HepG2 (cell line): ENCODE measurements at regions not wholly inside any gene's neighbourhood (a gene's known extent, or its start where the extent isn't known, plus 50 kb on each side); places are given as distances from the start of the nearest gene placed in this dataset.

Source experiments
- ATAC-seq: fragments of 200-7000 bp; cut with Tn5 transposase; 3 replicates; pipeline ENCODE4 v1.9.1; 2020; ENCODE audit warnings: mild to moderate bottlenecking, moderate library complexity
- BruUV-seq: library from RNA; stranded (reverse); fragments of 400-500 nt; replicated peaks from 2 replicates; lab custom pipeline; 2021; lab: Mats Ljungman, UMichigan
- CTCF ChIA-PET: fragments of 300-600 bp; formaldehyde crosslinking; extraction: SDS; loops from one replicate; lab custom pipeline; 2021; ENCODE audit warnings: low total read pairs, inconsistent platforms, low intra/inter-chr PET ratio; lab: Yijun Ruan, JAX
- POLR2A ChIA-PET: fragments of 350-600 bp; sonication (Branson Sonifier 250); formaldehyde crosslinking; loops from one replicate; lab custom pipeline; 2020; ENCODE audit warnings: antibody characterized with exemption, inconsistent platforms; lab: Yijun Ruan, JAX
- DNase-seq: peaks from one replicate; pipeline ENCODE4 v3.0.0-alpha.2; 2015; ENCODE audit warnings: low spot score
- FAIRE-seq: peaks from 3 replicates; lab custom pipeline; 2011; peaks lifted over from hg19 to GRCh38; lab: Jason Lieb, UNC
- H2AFZ ChIP-seq: one replicate; pipeline ENCODE4 v1.6.1; 2011; ENCODE audit warnings: low read length, inconsistent platforms
- H3K27ac ChIP-seq: fragments of 300-600 bp; 3 replicates; pipeline ENCODE4 v1.8.0; 2011; ENCODE audit warnings: mixed run types, mild to moderate bottlenecking, mixed read lengths, low read length, inconsistent platforms; ENCODE audit not compliant: insufficient read depth; ENCODE audit errors: extremely low read length
- H3K27me3 ChIP-seq, 2 experiments: fragments of 200-600 bp in 1 of 2; 2 replicates in 1 of 2; 3 replicates in 1 of 2; pipeline versions ENCODE4 v1.6.0 to v1.8.0; 2011; ENCODE audit warnings: low read length in 2 of 2, mild to moderate bottlenecking in 2 of 2, moderate library complexity in 2 of 2, inconsistent platforms in 1 of 2; ENCODE audit not compliant: insufficient read depth in 2 of 2, control insufficient read depth in 1 of 2
- H3K36me3 ChIP-seq, 2 experiments: fragments of 200-600 bp in 1 of 2; replicated peaks in 1 of 2; 2 replicates in 1 of 2; 3 replicates in 1 of 2; pipeline versions ENCODE4 v1.5.1 to v1.8.0; 2011; ENCODE audit warnings: low read length in 2 of 2, inconsistent platforms in 1 of 2; ENCODE audit not compliant: insufficient read depth in 2 of 2, control insufficient read depth in 1 of 2
- H3K4me1 ChIP-seq: 2 replicates; pipeline ENCODE4 v1.5.1; 2012; ENCODE audit warnings: low read length, inconsistent platforms; ENCODE audit not compliant: insufficient read depth
- H3K4me2 ChIP-seq: 2 replicates; pipeline ENCODE4 v1.6.0; 2011; ENCODE audit warnings: low read depth, low read length, inconsistent platforms
- H3K4me3 ChIP-seq, 3 experiments: fragments of 200-600 bp in 1 of 3; sonication (generic), shearing (Covaris generic) in 1 of 3; replicated peaks in 1 of 3; 2 replicates each; pipeline ENCODE4 v1.5.1; 2011 to 2016; ENCODE audit warnings: low read length in 3 of 3, inconsistent platforms in 2 of 3, low read depth in 2 of 3, mild to moderate bottlenecking in 2 of 3, control low read depth in 1 of 3, mixed read lengths in 1 of 3; ENCODE audit not compliant: insufficient read depth in 1 of 3
- H3K79me2 ChIP-seq: one replicate; pipeline ENCODE4 v1.6.1; 2011; ENCODE audit warnings: low read length, inconsistent platforms; ENCODE audit not compliant: insufficient read depth
- H3K9ac ChIP-seq: 2 replicates; pipeline ENCODE4 v1.6.0; 2011; ENCODE audit warnings: mild to moderate bottlenecking, low read depth, low read length, inconsistent platforms; ENCODE audit not compliant: insufficient read depth
- H3K9me3 ChIP-seq: 2 replicates; pipeline ENCODE4 v1.5.1; 2012; ENCODE audit warnings: mild to moderate bottlenecking, low read length
- H4K20me1 ChIP-seq: 2 replicates; pipeline ENCODE4 v1.6.0; 2011; ENCODE audit warnings: inconsistent platforms, mild to moderate bottlenecking, low read length, moderate library complexity; ENCODE audit not compliant: insufficient read depth
- ARNTL ChIP-seq: sonication (generic); formaldehyde crosslinking; IDR thresholded peaks from 2 replicates; pipeline ENCODE4 v1.4.0; 2020; ENCODE audit warnings: mild to moderate bottlenecking, missing genetic modification reagents
- EED ChIP-seq: sonication (generic); formaldehyde crosslinking; IDR thresholded peaks from 2 replicates; pipeline ENCODE4 v1.5.0; 2020; ENCODE audit warnings: mild to moderate bottlenecking, missing genetic modification reagents
- NONO ChIP-seq, 2 experiments: fragments of 450-650 bp in 1 of 2; sonication (generic) in 1 of 2; formaldehyde crosslinking in 1 of 2; IDR thresholded peaks in 1 of 2; conservative IDR thresholded peaks in 1 of 2; 2 replicates each; pipeline versions ENCODE4 v1.6.1 to v1.8.0; 2017 to 2022; ENCODE audit warnings: mild to moderate bottlenecking in 1 of 2, missing genetic modification reagents in 1 of 2, moderate library complexity in 1 of 2
- SKI ChIP-seq: fragments of 450-650 bp; IDR thresholded peaks from one replicate; pipeline ENCODE4 v1.6.1; 2018; ENCODE audit warnings: mild to moderate bottlenecking; ENCODE audit not compliant: partially characterized antibody
- SOX5 ChIP-seq: IDR thresholded peaks from 2 replicates; pipeline ENCODE4 v1.6.1; 2016; ENCODE audit warnings: borderline replicate concordance
- SPEN ChIP-seq: sonication (generic); formaldehyde crosslinking; IDR thresholded peaks from 2 replicates; pipeline ENCODE4 v1.5.1; 2020; ENCODE audit warnings: low read depth, mild to moderate bottlenecking, missing genetic modification reagents
- TMF1 ChIP-seq: sonication (generic); formaldehyde crosslinking; IDR thresholded peaks from 2 replicates; pipeline ENCODE4 v1.8.1; 2022; ENCODE audit warnings: low read depth, missing genetic modification reagents
- TP53 ChIP-seq: sonication (generic); formaldehyde crosslinking; conservative IDR thresholded peaks from 2 replicates; pipeline ENCODE4 v1.4.0; 2020; ENCODE audit warnings: missing genetic modification reagents
- ZBTB20 ChIP-seq: sonication (generic); formaldehyde crosslinking; IDR thresholded peaks from 2 replicates; pipeline ENCODE4 v1.8.1; 2023; ENCODE audit warnings: missing genetic modification reagents, low read depth, mild to moderate bottlenecking, borderline replicate concordance
- ZFY ChIP-seq: sonication (generic); formaldehyde crosslinking; IDR thresholded peaks from 2 replicates; pipeline ENCODE4 v1.4.0; 2020; ENCODE audit warnings: missing genetic modification reagents
- ZNF253 ChIP-seq: sonication (generic); formaldehyde crosslinking; IDR thresholded peaks from 2 replicates; pipeline ENCODE4 v1.8.0; 2022; ENCODE audit warnings: mild to moderate bottlenecking, missing genetic modification reagents, borderline replicate concordance
- ZNF547 ChIP-seq: sonication (generic); formaldehyde crosslinking; IDR thresholded peaks from 2 replicates; pipeline ENCODE4 v1.5.1; 2020; ENCODE audit warnings: mild to moderate bottlenecking, missing genetic modification reagents
- ZNF558 ChIP-seq: sonication (generic); formaldehyde crosslinking; IDR thresholded peaks from 2 replicates; pipeline ENCODE4 v1.9.0; 2022; ENCODE audit warnings: mild to moderate bottlenecking, missing genetic modification reagents, borderline replicate concordance
- ZNF572 ChIP-seq: sonication (generic); formaldehyde crosslinking; IDR thresholded peaks from 2 replicates; pipeline ENCODE4 v1.5.1; 2020; ENCODE audit warnings: mild to moderate bottlenecking, missing genetic modification reagents
- ZNF850 ChIP-seq: sonication (generic); formaldehyde crosslinking; conservative IDR thresholded peaks from 2 replicates; pipeline ENCODE4 v1.9.0; 2021; ENCODE audit warnings: mild to moderate bottlenecking, missing genetic modification reagents
- WGBS: methylation state at CpG from one replicate; pipeline ENCODE4 v1.1.6; 2017; ENCODE audit warnings: low lambda C conversion rate; 5-methylcytosine and 5-hydroxymethylcytosine counted together
- in situ Hi-C: cut with HindIII; loops from 2 replicates; pipeline ENCODE4 v1.10.0; 2017; ENCODE audit warnings: low pct_unique_long_range_greater_than_20kb; ENCODE audit not compliant: extremely low pct_ligation_motif_present
- intact Hi-C: fragments of 100-400 bp; cut with micrococcal nuclease; formaldehyde crosslinking; loops from one replicate; pipeline ENCODE4 v1.10.0; 2022; ENCODE audit not compliant: unreplicated experiment
- TF ChIP-seq, protein P1 (sequence below): IDR thresholded peaks from 2 replicates; pipeline ENCODE4 v1.6.1; 2016; ENCODE audit warnings: missing compliant biosample characterization, missing genetic modification reagents, borderline replicate concordance

DNA sequence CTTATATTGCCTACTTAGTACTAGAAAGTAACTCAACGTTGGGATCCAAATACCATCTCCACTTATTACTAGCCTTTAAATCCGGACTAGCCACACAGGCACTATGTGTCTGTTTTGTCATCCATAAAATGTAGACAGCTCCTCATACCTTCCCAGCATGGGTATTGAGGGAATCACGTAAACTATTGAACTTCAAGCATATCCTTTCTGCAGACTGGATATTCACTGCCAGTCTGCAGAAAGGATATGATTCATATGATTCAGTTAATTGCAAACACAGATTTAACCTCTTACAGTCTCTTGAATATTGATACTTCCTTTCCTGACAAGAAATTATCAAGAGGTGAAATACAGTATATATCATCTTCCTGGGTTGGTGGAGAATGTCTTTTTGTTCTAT, 186.0 kb downstream of the LEPR start:
- ATAC-seq, result no peak
- Histone ChIP-seq H3K9ac (no peak overlapping the region), H3K4me3 (no peak overlapping the region), H4K20me1 (no peaks in the 10 kb centered on the region), H3K27me3 (no peaks in the 10 kb centered on the region; a peak in 1 of 5 replicates), H3K27ac (no peak overlapping the region), H2AFZ (no peak overlapping the region), H3K4me1 (no peaks in the 10 kb centered on the region), H3K36me3 (no peaks in the 10 kb centered on the region), H3K4me2 (no peak overlapping the region), H3K9me3 (no peaks in the 10 kb centered on the region), H3K79me2 (no peaks in the 10 kb centered on the region)
- in situ Hi-C loops (no loop called here), intact Hi-C loops (no loop called here)
- no peak for DNase-seq
- FAIRE-seq, result no peak
- ChIA-PET POLR2A (no interaction called here), CTCF (no interaction called here)
- no TSS peak for BruUV-seq
- TF ChIP-seq, protein P1, sequence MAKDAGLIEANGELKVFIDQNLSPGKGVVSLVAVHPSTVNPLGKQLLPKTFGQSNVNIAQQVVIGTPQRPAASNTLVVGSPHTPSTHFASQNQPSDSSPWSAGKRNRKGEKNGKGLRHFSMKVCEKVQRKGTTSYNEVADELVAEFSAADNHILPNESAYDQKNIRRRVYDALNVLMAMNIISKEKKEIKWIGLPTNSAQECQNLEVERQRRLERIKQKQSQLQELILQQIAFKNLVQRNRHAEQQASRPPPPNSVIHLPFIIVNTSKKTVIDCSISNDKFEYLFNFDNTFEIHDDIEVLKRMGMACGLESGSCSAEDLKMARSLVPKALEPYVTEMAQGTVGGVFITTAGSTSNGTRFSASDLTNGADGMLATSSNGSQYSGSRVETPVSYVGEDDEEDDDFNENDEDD (CRISPR knock-in tag), result no peak
- TF ChIP-seq SPEN (CRISPR knock-in tag), result no peak
- TF ChIP-seq TMF1 (CRISPR knock-in tag), result no peak
- TF ChIP-seq ARNTL (CRISPR knock-in tag), result no peak
- no peak for TF ChIP-seq TP53 (CRISPR knock-in tag)
- no peak for TF ChIP-seq EED (CRISPR knock-in tag)
- no peak for TF ChIP-seq ZBTB20 (CRISPR knock-in tag)
- TF ChIP-seq ZFY (CRISPR knock-in tag), result no peak
- no peak for TF ChIP-seq NONO (IDR thresholded peaks at IDR 0.05)
- no peak for TF ChIP-seq NONO (CRISPR knock-in tag; conservative IDR thresholded peaks at IDR 0.05)
- no peak for TF ChIP-seq ZNF253 (CRISPR knock-in tag)
- TF ChIP-seq SOX5 (CRISPR knock-in tag), result no peak
- no peak for TF ChIP-seq ZNF850 (CRISPR knock-in tag)
- no peak for TF ChIP-seq ZNF547 (CRISPR knock-in tag)
- no peak for TF ChIP-seq ZNF572 (CRISPR knock-in tag)
- TF ChIP-seq SKI, result no peak
- TF ChIP-seq ZNF558 (CRISPR knock-in tag), result no peak
- WGBS, result 48% methylated on average over 3 of the region's 3 CpGs
